ENCODE measurements at regions not wholly inside any gene's neighbourhood (a gene's known extent, or its start where the extent isn't known, plus 50 kb on each side); places are given as distances from the start of the nearest gene placed in this dataset.

DNA sequence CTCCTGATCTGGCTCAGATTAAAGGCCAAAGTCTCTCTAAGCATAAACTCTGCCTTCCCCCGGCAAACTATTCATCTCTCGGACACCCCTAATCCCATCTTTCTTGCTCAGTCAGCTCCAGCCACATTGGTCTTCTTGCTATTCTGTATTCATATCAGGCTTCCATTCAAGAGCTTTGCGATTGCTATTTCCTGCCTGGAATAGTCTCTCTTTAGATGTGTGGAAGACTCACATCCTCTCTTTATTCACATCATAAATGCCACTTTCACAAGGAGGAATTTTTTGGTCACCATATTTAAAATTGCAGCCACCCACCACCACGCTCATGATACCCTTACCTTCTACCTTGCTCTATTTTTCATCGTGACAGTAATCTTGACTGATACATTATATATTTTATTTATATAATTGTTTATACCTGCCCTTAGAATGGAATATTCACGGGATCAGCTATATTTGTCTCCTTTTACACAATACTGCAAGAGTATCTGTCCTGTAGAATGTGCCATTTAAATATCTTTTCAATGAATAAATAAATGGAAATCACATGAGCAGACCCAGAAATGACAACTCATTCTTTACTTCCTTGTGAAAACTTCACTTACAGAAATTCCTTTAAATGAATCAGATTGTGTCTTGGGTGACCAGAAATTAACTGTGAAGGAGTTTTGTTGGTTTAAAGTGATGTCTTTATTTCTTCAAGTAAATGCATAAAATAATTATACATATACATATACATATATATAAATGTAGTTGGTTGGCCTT, 780.6 kb upstream of the FLRT2 start:
- Histone ChIP-seq H3K4me1 (ENCODE audit: control insufficient read depth, insufficient read depth, low read length) (no peaks in the 10 kb centered on the region), H3K36me3 (ENCODE audit: control insufficient read depth in 2 of 2, insufficient read depth in 2 of 2, low read length in 2 of 2) (no peaks in the 10 kb centered on the region), H3K27me3 (ENCODE audit: control insufficient read depth in 1 of 2, insufficient read depth in 2 of 2, low read length in 2 of 2) (no peaks in the 10 kb centered on the region), H3K27ac (ENCODE audit: low read length) (no peak overlapping the region), H3K9me3 (ENCODE audit: control insufficient read depth in 2 of 2, low read length in 2 of 2) (no peaks in the 10 kb centered on the region), H3K4me3 (ENCODE audit: low read length in 2 of 2) (no peak overlapping the region), H3K9ac (ENCODE audit: low read length in 2 of 2) (no peak overlapping the region)

DNA sequence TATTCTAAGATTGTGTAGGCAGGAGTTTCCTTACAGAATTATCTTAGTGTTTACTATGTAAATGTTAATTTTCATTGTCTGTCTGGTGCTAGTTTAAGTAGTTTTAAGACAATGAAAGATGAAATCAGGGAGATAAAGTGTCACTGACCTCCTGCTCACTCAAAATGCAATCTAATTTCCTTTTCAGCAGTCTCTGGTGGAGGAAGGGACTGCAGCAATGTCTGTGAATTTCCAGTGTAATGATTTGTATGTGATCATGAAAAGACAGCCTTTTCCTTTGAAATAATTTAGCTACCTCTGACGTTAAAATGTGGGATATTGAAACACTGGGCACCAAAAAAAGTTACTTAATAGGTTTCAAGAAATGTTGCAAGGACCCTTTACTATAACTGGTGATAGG, 779.7 kb upstream of the FLRT2 start:
- Histone ChIP-seq H3K9ac (ENCODE audit: low read length in 2 of 2) (no peak overlapping the region), H3K4me3 (ENCODE audit: low read length in 2 of 2) (no peak overlapping the region), H3K9me3 (ENCODE audit: control insufficient read depth in 2 of 2, low read length in 2 of 2) (no peaks in the 10 kb centered on the region), H3K4me1 (ENCODE audit: control insufficient read depth, insufficient read depth, low read length) (no peaks in the 10 kb centered on the region), H3K27ac (ENCODE audit: low read length) (no peak overlapping the region), H3K36me3 (ENCODE audit: control insufficient read depth in 2 of 2, insufficient read depth in 2 of 2, low read length in 2 of 2) (no peaks in the 10 kb centered on the region), H3K27me3 (ENCODE audit: control insufficient read depth in 1 of 2, insufficient read depth in 2 of 2, low read length in 2 of 2) (no peaks in the 10 kb centered on the region)

DNA sequence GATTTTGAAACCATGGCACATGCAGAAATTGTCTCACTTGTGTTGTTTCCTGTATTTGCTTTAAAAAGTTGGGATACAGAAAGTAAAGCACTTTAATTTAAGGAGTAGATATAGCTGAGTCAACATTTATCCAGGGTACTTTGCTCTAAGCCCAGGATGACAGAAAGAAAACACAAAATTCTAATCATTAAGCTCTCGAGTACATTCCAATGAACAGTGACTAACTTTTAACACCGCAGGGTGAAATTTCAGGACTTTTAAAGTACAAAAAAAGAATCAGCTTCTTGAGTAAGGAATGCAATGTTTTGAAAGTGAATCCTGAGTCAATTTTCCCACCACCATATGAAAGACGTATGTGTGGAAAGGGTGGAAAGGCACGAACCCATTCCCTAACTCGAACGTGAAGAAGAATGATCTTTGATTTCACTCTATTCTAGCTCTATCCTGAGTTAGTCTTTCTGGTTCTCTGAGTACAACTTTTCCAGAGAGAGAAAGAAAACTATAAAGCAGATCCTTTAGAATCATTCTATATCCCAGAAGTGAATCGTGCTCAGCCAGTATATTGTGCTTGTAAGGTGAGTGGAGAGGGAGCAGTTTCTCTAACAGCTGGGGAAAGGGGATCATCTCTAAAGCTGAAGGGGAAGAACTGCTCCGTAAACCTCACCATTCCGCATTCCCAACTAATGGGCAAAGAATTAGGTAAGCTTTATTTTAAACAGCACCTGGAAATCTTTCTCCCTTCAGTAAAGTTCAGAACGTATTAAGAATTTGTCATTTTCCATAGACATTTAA, 779.0 kb upstream of the FLRT2 start:
- Histone ChIP-seq H3K9me3 (ENCODE audit: control insufficient read depth in 2 of 2, low read length in 2 of 2) (no peaks in the 10 kb centered on the region), H3K4me1 (ENCODE audit: control insufficient read depth, insufficient read depth, low read length) (no peaks in the 10 kb centered on the region), H3K4me3 (ENCODE audit: low read length in 2 of 2) (no peak overlapping the region), H3K9ac (ENCODE audit: low read length in 2 of 2) (no peak overlapping the region), H3K36me3 (ENCODE audit: control insufficient read depth in 2 of 2, insufficient read depth in 2 of 2, low read length in 2 of 2) (no peaks in the 10 kb centered on the region), H3K27ac (ENCODE audit: low read length) (no peak overlapping the region), H3K27me3 (ENCODE audit: control insufficient read depth in 1 of 2, insufficient read depth in 2 of 2, low read length in 2 of 2) (no peaks in the 10 kb centered on the region)

DNA sequence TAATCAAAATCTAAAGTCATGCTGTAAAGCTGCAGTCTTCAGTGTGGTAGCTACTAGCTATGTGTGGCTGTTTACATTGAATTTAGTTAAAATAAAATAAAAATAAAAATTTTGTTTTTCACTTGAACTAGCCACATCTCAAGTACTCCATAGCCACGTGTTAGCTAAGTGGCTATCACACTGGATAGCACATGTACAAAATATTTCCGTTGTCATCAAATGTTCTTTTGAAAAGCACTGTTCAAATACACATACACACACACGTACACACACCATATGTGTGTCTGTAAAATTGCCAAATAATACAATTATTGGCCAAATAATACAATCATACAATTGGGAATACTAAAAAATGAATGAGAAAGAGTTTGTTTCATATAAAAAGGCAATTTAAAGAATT, 778.2 kb upstream of the FLRT2 start:
- Histone ChIP-seq H3K4me1 (ENCODE audit: control insufficient read depth, insufficient read depth, low read length) (no peaks in the 10 kb centered on the region), H3K27me3 (ENCODE audit: control insufficient read depth in 1 of 2, insufficient read depth in 2 of 2, low read length in 2 of 2) (no peaks in the 10 kb centered on the region), H3K4me3 (ENCODE audit: low read length in 2 of 2) (no peak overlapping the region), H3K9ac (ENCODE audit: low read length in 2 of 2) (no peak overlapping the region), H3K27ac (ENCODE audit: low read length) (no peak overlapping the region), H3K36me3 (ENCODE audit: control insufficient read depth in 2 of 2, insufficient read depth in 2 of 2, low read length in 2 of 2) (no peaks in the 10 kb centered on the region), H3K9me3 (ENCODE audit: control insufficient read depth in 2 of 2, low read length in 2 of 2) (no peaks in the 10 kb centered on the region)

DNA sequence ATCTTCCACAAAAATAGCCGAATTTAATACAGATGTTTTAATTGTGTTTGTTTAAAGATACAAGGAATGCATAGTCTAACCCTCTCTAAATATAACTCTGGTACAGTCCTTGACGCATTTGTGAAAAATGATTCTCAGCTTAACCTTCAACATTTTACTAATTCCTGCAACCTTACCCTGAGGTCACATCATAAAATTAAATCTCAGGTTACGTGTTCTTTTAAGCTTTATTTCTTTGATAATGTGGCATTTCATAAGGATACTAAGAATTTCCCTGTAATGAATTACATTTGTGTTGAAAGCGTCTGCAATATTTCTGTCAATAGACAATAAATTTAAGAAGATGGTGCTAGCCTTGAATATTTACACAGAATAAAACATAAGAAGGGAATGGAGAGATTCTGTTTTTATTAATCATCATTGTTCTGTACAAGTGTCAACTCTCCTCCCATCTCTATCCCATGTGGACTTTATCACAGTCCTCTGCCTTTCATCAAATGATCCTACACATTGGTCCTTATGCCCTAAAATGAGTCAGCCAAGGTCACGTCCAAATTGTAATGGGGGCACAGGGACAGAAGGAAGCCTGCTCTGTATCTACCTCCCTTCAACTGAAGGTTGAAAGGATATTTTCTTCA, 769.3 kb upstream of the FLRT2 start:
- H3K9me3 ChIP-seq (ENCODE audit: control insufficient read depth in 2 of 2, low read length in 2 of 2) = no peaks in the 10 kb centered on the region
- no peak overlapping the region for H3K4me3 ChIP-seq (ENCODE audit: low read length in 2 of 2)
- H3K4me1 ChIP-seq (ENCODE audit: control insufficient read depth, insufficient read depth, low read length) = no peaks in the 10 kb centered on the region
- no peak overlapping the region for H3K27ac ChIP-seq (ENCODE audit: low read length)
- H3K9ac ChIP-seq (ENCODE audit: low read length in 2 of 2) = no peak overlapping the region
- H3K36me3 ChIP-seq (ENCODE audit: control insufficient read depth in 2 of 2, insufficient read depth in 2 of 2, low read length in 2 of 2) = no peaks in the 10 kb centered on the region
- H3K27me3 ChIP-seq (ENCODE audit: control insufficient read depth in 1 of 2, insufficient read depth in 2 of 2, low read length in 2 of 2) = no peaks in the 10 kb centered on the region

DNA sequence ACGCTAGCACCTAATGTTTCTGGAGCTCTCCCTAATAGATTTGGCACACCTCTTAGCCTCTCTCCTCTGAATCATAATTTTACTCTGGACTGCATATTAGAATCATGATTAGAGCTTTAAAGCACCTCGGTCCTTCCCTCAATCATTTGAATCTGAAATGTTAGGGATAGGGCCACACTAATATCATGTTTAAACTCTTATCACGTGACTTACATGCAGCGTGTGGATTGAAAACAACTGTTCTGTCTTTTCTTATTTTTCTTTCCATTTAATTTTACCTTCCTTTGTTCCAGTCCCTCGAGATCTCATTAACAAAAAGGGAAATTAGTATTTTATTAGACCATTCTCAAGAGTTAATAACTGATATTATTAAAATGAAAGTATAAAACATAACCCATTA, 762.5 kb upstream of the FLRT2 start:
- Histone ChIP-seq H3K9me3 (ENCODE audit: control insufficient read depth in 2 of 2, low read length in 2 of 2) (peaks cover 0 to 3% of the 10 kb centered on the region in 2 donors), H3K27me3 (ENCODE audit: control insufficient read depth in 1 of 2, insufficient read depth in 2 of 2, low read length in 2 of 2) (no peaks in the 10 kb centered on the region), H3K4me1 (ENCODE audit: control insufficient read depth, insufficient read depth, low read length) (no peaks in the 10 kb centered on the region), H3K9ac (ENCODE audit: low read length in 2 of 2) (no peak overlapping the region), H3K27ac (ENCODE audit: low read length) (no peak overlapping the region), H3K36me3 (ENCODE audit: control insufficient read depth in 2 of 2, insufficient read depth in 2 of 2, low read length in 2 of 2) (no peaks in the 10 kb centered on the region), H3K4me3 (ENCODE audit: low read length in 2 of 2) (no peak overlapping the region)

DNA sequence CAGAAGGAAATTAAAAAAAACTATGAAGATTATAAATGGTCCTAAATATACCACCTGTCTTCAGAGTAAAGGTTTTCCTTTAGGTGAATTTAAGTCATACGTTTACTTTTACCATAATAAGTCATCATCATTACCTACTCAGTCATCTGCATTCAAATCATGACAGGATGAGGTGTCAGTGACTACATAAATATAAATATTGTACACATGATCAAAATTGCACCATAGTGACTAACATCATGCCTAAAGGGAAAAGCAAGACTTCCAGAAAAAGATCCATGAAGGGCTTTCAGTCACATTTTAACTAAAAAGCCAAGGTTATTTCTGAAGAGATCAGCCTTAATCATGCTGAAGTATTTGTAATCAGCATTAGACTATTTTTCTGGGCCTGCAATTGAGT, 759.9 kb upstream of the FLRT2 start:
- Histone ChIP-seq H3K36me3 (ENCODE audit: control insufficient read depth in 2 of 2, insufficient read depth in 2 of 2, low read length in 2 of 2) (no peaks in the 10 kb centered on the region), H3K27ac (ENCODE audit: low read length) (no peak overlapping the region), H3K4me3 (ENCODE audit: low read length in 2 of 2) (no peak overlapping the region), H3K4me1 (ENCODE audit: control insufficient read depth, insufficient read depth, low read length) (no peaks in the 10 kb centered on the region), H3K9ac (ENCODE audit: low read length in 2 of 2) (no peak overlapping the region), H3K27me3 (ENCODE audit: control insufficient read depth in 1 of 2, insufficient read depth in 2 of 2, low read length in 2 of 2) (no peaks in the 10 kb centered on the region), H3K9me3 (ENCODE audit: control insufficient read depth in 2 of 2, low read length in 2 of 2) (peaks cover 0 to 3% of the 10 kb centered on the region in 2 donors)

DNA sequence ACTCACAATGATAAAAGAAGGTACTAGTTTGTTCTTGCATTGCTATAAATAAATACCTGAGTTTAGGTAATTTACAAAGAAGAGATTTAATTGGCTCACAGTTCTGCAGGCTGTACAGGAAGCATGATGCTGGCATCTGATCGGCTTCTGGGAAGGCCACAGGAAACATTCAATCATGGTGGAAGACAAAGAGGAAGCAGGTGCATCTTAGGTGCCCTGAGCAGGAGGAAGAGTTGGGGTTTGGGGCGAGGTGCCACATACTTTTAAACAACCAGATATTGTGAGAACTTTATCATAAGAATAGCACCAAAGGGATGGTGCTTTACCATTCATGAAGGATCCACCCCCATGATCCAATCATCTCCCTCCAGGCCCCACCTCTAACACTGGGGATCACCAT, 752.6 kb upstream of the FLRT2 start:
- H3K9me3 ChIP-seq (ENCODE audit: control insufficient read depth in 2 of 2, low read length in 2 of 2) = no peaks in the 10 kb centered on the region
- no peaks in the 10 kb centered on the region for H3K36me3 ChIP-seq (ENCODE audit: control insufficient read depth in 2 of 2, insufficient read depth in 2 of 2, low read length in 2 of 2)
- no peaks in the 10 kb centered on the region for H3K4me1 ChIP-seq (ENCODE audit: control insufficient read depth, insufficient read depth, low read length)
- H3K9ac ChIP-seq (ENCODE audit: low read length in 2 of 2) = no peak overlapping the region
- H3K27ac ChIP-seq (ENCODE audit: low read length) = no peak overlapping the region
- H3K27me3 ChIP-seq (ENCODE audit: control insufficient read depth in 1 of 2, insufficient read depth in 2 of 2, low read length in 2 of 2) = no peaks in the 10 kb centered on the region
- no peak overlapping the region for H3K4me3 ChIP-seq (ENCODE audit: low read length in 2 of 2)

DNA sequence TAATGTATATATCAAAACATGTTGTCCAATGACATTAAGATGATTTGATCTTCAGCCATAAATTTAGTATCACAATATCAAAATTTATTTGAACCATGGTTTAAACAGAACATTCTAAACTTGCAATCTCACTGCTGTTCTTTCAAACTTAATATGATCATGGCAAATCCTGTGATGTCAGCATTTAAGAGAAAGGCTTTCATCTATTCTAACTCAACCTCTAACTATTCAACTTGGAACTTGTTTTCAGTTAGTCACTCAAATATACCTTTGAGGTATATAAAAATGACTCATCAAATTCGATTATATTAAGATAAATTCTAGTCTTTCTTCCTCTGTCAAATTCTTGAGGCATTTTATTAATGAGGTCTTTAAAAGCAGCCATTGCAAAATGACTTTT, 747.0 kb upstream of the FLRT2 start:
- Histone ChIP-seq H3K4me3 (ENCODE audit: low read length in 2 of 2) (no peak overlapping the region), H3K27me3 (ENCODE audit: control insufficient read depth in 1 of 2, insufficient read depth in 2 of 2, low read length in 2 of 2) (no peaks in the 10 kb centered on the region), H3K36me3 (ENCODE audit: control insufficient read depth in 2 of 2, insufficient read depth in 2 of 2, low read length in 2 of 2) (no peaks in the 10 kb centered on the region), H3K27ac (ENCODE audit: low read length) (no peak overlapping the region), H3K9me3 (ENCODE audit: control insufficient read depth in 2 of 2, low read length in 2 of 2) (no peaks in the 10 kb centered on the region), H3K4me1 (ENCODE audit: control insufficient read depth, insufficient read depth, low read length) (no peaks in the 10 kb centered on the region), H3K9ac (ENCODE audit: low read length in 2 of 2) (no peak overlapping the region)

DNA sequence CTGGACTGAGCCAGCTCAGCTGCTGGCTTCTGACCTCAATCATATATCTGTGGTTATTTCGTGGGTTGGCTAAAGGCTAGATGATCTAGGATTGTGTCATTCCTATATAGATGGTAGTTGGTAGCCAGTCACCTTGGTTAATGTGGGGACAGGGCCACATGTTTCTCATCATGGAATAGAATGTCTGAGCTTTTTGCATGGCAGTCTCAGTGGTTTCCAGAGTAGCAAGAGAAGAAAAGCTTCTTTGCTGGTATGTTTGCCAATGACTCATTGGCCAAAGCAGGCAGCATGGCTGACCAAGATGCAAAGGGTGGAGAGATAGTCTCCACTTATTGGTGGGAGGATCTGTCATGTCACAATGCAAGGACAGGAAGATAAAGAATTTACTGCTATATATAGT, 746.4 kb upstream of the FLRT2 start:
- Histone ChIP-seq H3K9ac (ENCODE audit: low read length in 2 of 2) (no peak overlapping the region), H3K36me3 (ENCODE audit: control insufficient read depth in 2 of 2, insufficient read depth in 2 of 2, low read length in 2 of 2) (no peaks in the 10 kb centered on the region), H3K27me3 (ENCODE audit: control insufficient read depth in 1 of 2, insufficient read depth in 2 of 2, low read length in 2 of 2) (no peaks in the 10 kb centered on the region), H3K4me3 (ENCODE audit: low read length in 2 of 2) (no peak overlapping the region), H3K27ac (ENCODE audit: low read length) (no peak overlapping the region), H3K9me3 (ENCODE audit: control insufficient read depth in 2 of 2, low read length in 2 of 2) (no peaks in the 10 kb centered on the region), H3K4me1 (ENCODE audit: control insufficient read depth, insufficient read depth, low read length) (no peaks in the 10 kb centered on the region)

DNA sequence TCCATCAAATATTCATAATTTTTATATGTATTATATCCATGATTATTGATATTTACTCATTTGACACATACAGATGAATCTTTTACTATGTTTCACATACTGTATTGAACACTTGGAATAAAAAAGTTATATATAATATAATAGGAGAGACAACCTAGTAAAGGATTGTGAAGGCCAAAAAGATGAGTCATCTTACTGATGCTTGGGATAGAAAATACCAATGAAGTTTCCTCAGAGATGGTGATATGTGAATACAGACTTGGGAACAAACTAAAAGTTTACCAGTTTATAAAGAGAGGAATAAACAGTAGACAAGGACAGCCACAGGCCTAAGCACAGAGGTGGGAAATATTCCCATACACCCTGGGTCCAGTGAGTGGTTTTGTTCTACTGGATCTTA, 743.9 kb upstream of the FLRT2 start:
- Histone ChIP-seq H3K36me3 (ENCODE audit: control insufficient read depth in 2 of 2, insufficient read depth in 2 of 2, low read length in 2 of 2) (no peaks in the 10 kb centered on the region), H3K4me3 (ENCODE audit: low read length in 2 of 2) (no peak overlapping the region), H3K4me1 (ENCODE audit: control insufficient read depth, insufficient read depth, low read length) (no peaks in the 10 kb centered on the region), H3K9ac (ENCODE audit: low read length in 2 of 2) (no peak overlapping the region), H3K27me3 (ENCODE audit: control insufficient read depth in 1 of 2, insufficient read depth in 2 of 2, low read length in 2 of 2) (no peaks in the 10 kb centered on the region), H3K27ac (ENCODE audit: low read length) (no peak overlapping the region), H3K9me3 (ENCODE audit: control insufficient read depth in 2 of 2, low read length in 2 of 2) (no peaks in the 10 kb centered on the region)
